HCT116 (cell line): ENCODE measurements at regions not wholly inside any gene's neighbourhood (a gene's known extent, or its start where the extent isn't known, plus 50 kb on each side); places are given as distances from the start of the nearest gene placed in this dataset.

Source experiments
- EZH2phosphoT487 ChIP-seq: fragments of 200-600 bp; IDR thresholded peaks from 2 replicates; pipeline ENCODE4 v1.6.1; 2018; ENCODE audit warnings: antibody characterized with exemption, borderline replicate concordance
- JUND ChIP-seq: IDR thresholded peaks from 2 replicates; pipeline ENCODE4 v1.6.1; 2012
- POLR2A ChIP-seq: IDR thresholded peaks from 2 replicates; pipeline ENCODE4 v1.7.0; 2011; ENCODE audit warnings: borderline replicate concordance; ENCODE audit not compliant: insufficient read depth, insufficient read length; ENCODE audit errors: extremely low read depth
- POLR2AphosphoS5 ChIP-seq: IDR thresholded peaks from 2 replicates; pipeline ENCODE4 v1.6.1; 2011; ENCODE audit warnings: mild to moderate bottlenecking, low read depth, low read length, moderate library complexity
- RAD21 ChIP-seq: IDR thresholded peaks from 2 replicates; pipeline ENCODE4 v1.6.1; 2012; ENCODE audit warnings: low read depth, mild to moderate bottlenecking
- TCF7L2 ChIP-seq: IDR thresholded peaks from 2 replicates; pipeline ENCODE4 v1.7.0; 2011; ENCODE audit warnings: borderline replicate concordance, inconsistent platforms; ENCODE audit not compliant: insufficient read depth, insufficient read length; ENCODE audit errors: extremely low read depth
- ZNF274 ChIP-seq: fragments of 200-500 bp; sonication (Bioruptor generic); IDR thresholded peaks from 2 replicates; pipeline ENCODE4 v1.6.1; 2014; ENCODE audit warnings: mild to moderate bottlenecking, low read depth, low read length, inconsistent platforms
- TF ChIP-seq, protein P1 (sequence below), 3 experiments: fragments of 200-600 bp in 1 of 3; sonication (generic) in 1 of 3; IDR thresholded peaks in 2 of 3; conservative IDR thresholded peaks in 1 of 3; 2 replicates each; pipeline ENCODE4 v1.5.1; 2012 to 2017; ENCODE audit warnings: low read depth in 2 of 3, low read length in 2 of 3, antibody characterized with exemption in 1 of 3, borderline replicate concordance in 1 of 3, control low read depth in 1 of 3, mild to moderate bottlenecking in 1 of 3, mixed read lengths in 1 of 3, mixed run types in 1 of 3, moderate library complexity in 1 of 3; ENCODE audit not compliant: insufficient read depth in 1 of 3

DNA sequence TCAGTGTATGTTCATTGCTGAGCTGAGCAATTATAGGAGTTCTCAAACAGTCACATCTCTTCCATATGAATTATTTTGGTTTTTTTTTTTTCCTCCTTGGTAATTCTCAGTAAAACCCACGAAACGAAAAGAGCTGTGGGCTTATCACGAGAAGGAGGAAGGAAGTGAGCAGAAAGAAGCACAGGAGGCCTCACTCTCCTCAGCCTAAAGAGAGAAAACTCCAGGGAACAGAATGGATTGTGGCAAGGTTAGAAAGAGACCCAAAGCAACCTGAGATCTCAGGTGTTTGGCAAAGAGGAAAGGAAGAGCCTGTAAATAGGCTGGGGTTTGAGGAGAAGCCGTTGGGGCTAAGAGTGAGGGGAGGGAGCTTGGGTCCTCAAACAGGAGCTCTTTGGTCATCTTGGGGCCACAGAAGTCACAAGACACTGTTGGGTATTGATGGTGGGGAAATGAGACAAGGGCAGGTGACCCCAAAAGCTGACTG, 67.8 kb upstream of the CITED2 start:
- TF ChIP-seq, protein P1, sequence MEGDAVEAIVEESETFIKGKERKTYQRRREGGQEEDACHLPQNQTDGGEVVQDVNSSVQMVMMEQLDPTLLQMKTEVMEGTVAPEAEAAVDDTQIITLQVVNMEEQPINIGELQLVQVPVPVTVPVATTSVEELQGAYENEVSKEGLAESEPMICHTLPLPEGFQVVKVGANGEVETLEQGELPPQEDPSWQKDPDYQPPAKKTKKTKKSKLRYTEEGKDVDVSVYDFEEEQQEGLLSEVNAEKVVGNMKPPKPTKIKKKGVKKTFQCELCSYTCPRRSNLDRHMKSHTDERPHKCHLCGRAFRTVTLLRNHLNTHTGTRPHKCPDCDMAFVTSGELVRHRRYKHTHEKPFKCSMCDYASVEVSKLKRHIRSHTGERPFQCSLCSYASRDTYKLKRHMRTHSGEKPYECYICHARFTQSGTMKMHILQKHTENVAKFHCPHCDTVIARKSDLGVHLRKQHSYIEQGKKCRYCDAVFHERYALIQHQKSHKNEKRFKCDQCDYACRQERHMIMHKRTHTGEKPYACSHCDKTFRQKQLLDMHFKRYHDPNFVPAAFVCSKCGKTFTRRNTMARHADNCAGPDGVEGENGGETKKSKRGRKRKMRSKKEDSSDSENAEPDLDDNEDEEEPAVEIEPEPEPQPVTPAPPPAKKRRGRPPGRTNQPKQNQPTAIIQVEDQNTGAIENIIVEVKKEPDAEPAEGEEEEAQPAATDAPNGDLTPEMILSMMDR (IDR thresholded peaks at IDR 0.05 in 2 of 3, conservative IDR thresholded peaks at IDR 0.05 in 1 of 3; ENCODE audit: borderline replicate concordance in 1 of 3, insufficient read depth in 1 of 3, low read depth in 2 of 3, low read length in 2 of 3): no peak
- TF ChIP-seq POLR2A (no peak), POLR2AphosphoS5 (no peak), ZNF274 (no peak), EZH2phosphoT487 (no peak), TCF7L2 (no peak), JUND (no peak), RAD21 (no peak)
